ENCODE measurements at regions not wholly inside any gene's neighbourhood (a gene's known extent, or its start where the extent isn't known, plus 50 kb on each side); places are given as distances from the start of the nearest gene placed in this dataset.

- 0 out of 2 replicates have a peak, but pooled peaks cover 6% of the 10 kb centered on the region for H3K4me1 ChIP-seq (replicated peaks; ENCODE audit: insufficient read depth)
- no peak overlapping the region for H3K27ac ChIP-seq
- H3K27me3 ChIP-seq (ENCODE audit: insufficient read depth, low read depth) = no peaks in the 10 kb centered on the region
- no peak for DNase-seq
- H4K20me1 ChIP-seq (ENCODE audit: insufficient read depth) = no peaks in the 10 kb centered on the region
- CTCF ChIA-PET = no interaction called here
- no peak overlapping the region for H3K4me2 ChIP-seq
- H3F3A ChIP-seq (ENCODE audit: insufficient read depth, low read depth) = no peaks in the 10 kb centered on the region
- TF ChIP-seq CTCF (conservative IDR thresholded peaks at IDR 0.05) (no peak), EZH2 (IDR thresholded peaks at IDR 0.05; ENCODE audit: low read depth) (no peak)
- POLR2A ChIA-PET (ENCODE audit: unreplicated experiment) = no interaction called here
- no peaks in the 10 kb centered on the region for H3K9me2 ChIP-seq (ENCODE audit: insufficient read depth)
- no peaks in the 10 kb centered on the region for H3K36me3 ChIP-seq (ENCODE audit: low read depth)
- BruUV-seq (replicated peaks) = no TSS peak
- H3K9me3 ChIP-seq (ENCODE audit: insufficient read depth, low read depth) = no peaks in the 10 kb centered on the region; the same call in 1 of the 2 replicates
- intact Hi-C loops (cut with micrococcal nuclease; ENCODE audit: unreplicated experiment) = no loop called here
- no peak overlapping the region for H3K4me3 ChIP-seq
- no peaks in the 10 kb centered on the region for H3K79me2 ChIP-seq (ENCODE audit: low read depth)
- no peak overlapping the region for H2AFZ ChIP-seq
These were observed 80.7 kb downstream of the JRKL start for GRCh38 chr11:96470521-96470920.

DNA sequence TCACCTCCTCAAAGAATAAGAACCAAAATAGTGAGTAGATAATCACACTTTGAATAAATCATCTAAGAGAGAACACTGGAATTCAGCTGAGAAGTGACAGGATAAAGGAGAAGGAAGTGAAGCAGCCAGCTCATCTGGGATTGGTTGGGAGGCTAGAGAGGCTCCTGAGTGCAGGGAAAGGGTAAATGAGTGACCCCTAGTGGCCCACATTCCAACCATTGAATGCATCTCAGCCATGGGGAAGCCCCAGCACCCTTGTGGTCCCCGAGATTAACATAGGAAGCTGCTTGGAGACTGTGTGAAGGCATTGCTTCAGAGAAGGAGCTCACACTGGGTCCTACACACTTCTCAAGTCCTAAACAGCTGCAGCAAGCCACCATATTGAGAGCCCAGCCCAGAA is 82.3 kb downstream of the JRKL start:
- Histone ChIP-seq H3K36me3 (ENCODE audit: low read depth) (no peaks in the 10 kb centered on the region), H3K27ac (no peak overlapping the region), H4K20me1 (ENCODE audit: insufficient read depth) (no peaks in the 10 kb centered on the region), H3K9me3 (ENCODE audit: insufficient read depth, low read depth) (no peaks in the 10 kb centered on the region; the same call in 1 of the 2 replicates), H3K4me2 (no peak overlapping the region), H3K9me2 (ENCODE audit: insufficient read depth) (no peaks in the 10 kb centered on the region), H3K27me3 (ENCODE audit: insufficient read depth, low read depth) (no peaks in the 10 kb centered on the region), H3K4me3 (no peak overlapping the region), H3F3A (ENCODE audit: insufficient read depth, low read depth) (no peaks in the 10 kb centered on the region), H3K79me2 (ENCODE audit: low read depth) (no peaks in the 10 kb centered on the region), H2AFZ (no peak overlapping the region), H3K4me1 (replicated peaks; ENCODE audit: insufficient read depth) (0 out of 2 replicates have a peak, but pooled peaks cover 6% of the 10 kb centered on the region)
- CTCF ChIA-PET = no interaction called here
- intact Hi-C loops (cut with micrococcal nuclease; ENCODE audit: unreplicated experiment) = no loop called here
- BruUV-seq (replicated peaks) = no TSS peak
- TF ChIP-seq EZH2 (IDR thresholded peaks at IDR 0.05; ENCODE audit: low read depth) = no peak
- TF ChIP-seq CTCF (conservative IDR thresholded peaks at IDR 0.05) = no peak
- no peak for DNase-seq
- POLR2A ChIA-PET (ENCODE audit: unreplicated experiment) = no interaction called here

DNA sequence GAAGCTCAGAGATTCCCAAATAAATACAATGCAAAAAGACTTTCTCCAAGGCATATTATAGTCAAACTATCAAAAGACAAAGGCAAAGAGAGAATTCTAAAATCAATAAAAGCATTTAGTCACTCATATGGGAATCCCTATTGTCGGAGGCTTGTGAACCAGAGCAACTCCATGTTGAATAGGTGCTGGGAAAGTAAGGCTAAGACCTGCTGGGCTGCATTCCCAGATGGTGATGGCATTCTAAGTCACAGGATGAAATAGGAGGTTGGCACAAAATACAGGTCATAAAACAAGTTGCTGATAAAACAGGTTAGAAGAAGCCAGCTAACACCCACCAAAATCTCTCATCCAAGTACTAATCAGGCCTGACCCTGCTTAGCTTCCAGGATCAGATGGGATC is 84.5 kb downstream of the JRKL start:
- CTCF ChIA-PET = no interaction called here
- intact Hi-C loops (cut with micrococcal nuclease; ENCODE audit: unreplicated experiment) = no loop called here

More for the DNA sequence above, 84.5 kb downstream of the JRKL start:
- Histone ChIP-seq H3K36me3 (ENCODE audit: low read depth) (no peaks in the 10 kb centered on the region), H3K9me2 (ENCODE audit: insufficient read depth) (no peaks in the 10 kb centered on the region), H3K27me3 (ENCODE audit: insufficient read depth, low read depth) (no peaks in the 10 kb centered on the region), H3F3A (ENCODE audit: insufficient read depth, low read depth) (no peaks in the 10 kb centered on the region), H4K20me1 (ENCODE audit: insufficient read depth) (no peaks in the 10 kb centered on the region), H3K4me3 (no peak overlapping the region), H3K4me1 (replicated peaks; ENCODE audit: insufficient read depth) (0 out of 2 replicates have a peak, but pooled peaks cover 6% of the 10 kb centered on the region), H3K4me2 (no peak overlapping the region), H3K27ac (no peak overlapping the region), H3K9me3 (ENCODE audit: insufficient read depth, low read depth) (no peaks in the 10 kb centered on the region; the same call in 1 of the 2 replicates), H3K79me2 (ENCODE audit: low read depth) (no peaks in the 10 kb centered on the region), H2AFZ (no peak overlapping the region)
- peak; percentile 20 to 71 for DNase-seq
- POLR2A ChIA-PET (ENCODE audit: unreplicated experiment) = no interaction called here
- no peak for TF ChIP-seq CTCF (conservative IDR thresholded peaks at IDR 0.05)
- no peak for TF ChIP-seq EZH2 (IDR thresholded peaks at IDR 0.05; ENCODE audit: low read depth)
- BruUV-seq (replicated peaks) = no TSS peak

Measured in PC-9 (cell line).